H1 (cell line): ENCODE measurements at regions not wholly inside any gene's neighbourhood (a gene's known extent, or its start where the extent isn't known, plus 50 kb on each side); places are given as distances from the start of the nearest gene placed in this dataset.

Experiments
- CTCF ChIA-PET: fragments of 300-600 bp; sonication (Branson Sonifier 250); formaldehyde crosslinking; loops from one replicate; lab custom pipeline; 2021; ENCODE audit not compliant: partially characterized antibody; lab: Charles Lee
- POLR2A ChIA-PET: fragments of 300-600 bp; sonication (Branson Sonifier 250); formaldehyde crosslinking; loops from one replicate; lab custom pipeline; 2021; ENCODE audit warnings: inconsistent platforms; ENCODE audit not compliant: partially characterized antibody; lab: Charles Lee
- DNase-seq, 2 experiments: peaks; one replicate each; pipeline versions ENCODE4 v3.0.0 to v3.0.0-alpha.2; 2010 to 2022; ENCODE audit warnings: low spot score in 2 of 2, low read depth in 1 of 2, mixed read lengths in 1 of 2
- FAIRE-seq: peaks from 2 replicates; lab custom pipeline; 2011; peaks lifted over from hg19 to GRCh38; lab: Jason Lieb, UNC
- H2AFZ ChIP-seq: 2 replicates; pipeline ENCODE4 v1.8.1; 2012; ENCODE audit warnings: low read length, inconsistent platforms
- H2AK5ac ChIP-seq: 2 replicates; pipeline ENCODE4 v1.6.1; 2013; ENCODE audit warnings: low read depth, low read length
- H2BK120ac ChIP-seq: replicated peaks from 2 replicates; pipeline ENCODE3; 2013; ENCODE audit warnings: low read depth, low read length, inconsistent platforms
- H2BK12ac ChIP-seq: 2 replicates; pipeline ENCODE4 v1.6.1; 2013; ENCODE audit warnings: low read depth, low read length
- H2BK15ac ChIP-seq: 2 replicates; pipeline ENCODE4 v1.6.1; 2013; ENCODE audit warnings: low read length
- H2BK20ac ChIP-seq: 2 replicates; pipeline ENCODE4 v1.6.1; 2013; ENCODE audit warnings: low read length
- H2BK5ac ChIP-seq: 2 replicates; pipeline ENCODE4 v1.6.1; 2013; ENCODE audit warnings: low read depth, low read length
- H3K14ac ChIP-seq: 2 replicates; pipeline ENCODE4 v1.6.1; 2013; ENCODE audit warnings: inconsistent platforms; ENCODE audit not compliant: insufficient read length
- H3K18ac ChIP-seq: 2 replicates; pipeline ENCODE4 v1.6.1; 2013; ENCODE audit warnings: low read length; ENCODE audit errors: extremely low read depth
- H3K23ac ChIP-seq: 2 replicates; pipeline ENCODE4 v1.6.1; 2013; ENCODE audit warnings: inconsistent platforms; ENCODE audit not compliant: insufficient read length
- H3K23me2 ChIP-seq: 2 replicates; pipeline ENCODE4 v1.6.1; 2013; ENCODE audit warnings: low read depth, low read length
- H3K27ac ChIP-seq: 2 replicates; pipeline ENCODE4 v1.6.1; 2011; ENCODE audit warnings: low read depth, low read length, inconsistent platforms
- H3K27me3 ChIP-seq, 4 experiments: replicated peaks in 1 of 4; 1 replicate in 1 of 4; 2 replicates in 3 of 4; pipeline versions ENCODE4 v1.6.1 to v1.8.1; 2011 to 2013; ENCODE audit warnings: low read length in 3 of 4, mild to moderate bottlenecking in 3 of 4, inconsistent platforms in 2 of 4, mixed read lengths in 2 of 4, moderate library complexity in 1 of 4; ENCODE audit not compliant: control insufficient read depth in 3 of 4, insufficient read depth in 3 of 4; ENCODE audit errors: extremely low read depth in 1 of 4
- H3K36me3 ChIP-seq, 4 experiments: 2 replicates each; pipeline versions ENCODE4 v1.6.1 to v1.8.1; 2011 to 2013; ENCODE audit warnings: mild to moderate bottlenecking in 4 of 4, low read length in 3 of 4, moderate library complexity in 2 of 4, control low read depth in 1 of 4, inconsistent platforms in 1 of 4; ENCODE audit not compliant: insufficient read depth in 4 of 4, control insufficient read depth in 2 of 4
- H3K4ac ChIP-seq: replicated peaks from 2 replicates; pipeline ENCODE3; 2013; ENCODE audit warnings: low read length, low read depth, mixed read lengths, inconsistent platforms; ENCODE audit not compliant: insufficient read length
- H3K4me1 ChIP-seq, 4 experiments: replicated peaks in 1 of 4; 1 replicate in 1 of 4; 2 replicates in 3 of 4; pipeline versions ENCODE4 v1.6.1 to v1.8.1; 2011 to 2013; ENCODE audit warnings: low read length in 3 of 4, inconsistent platforms in 2 of 4, mixed read lengths in 1 of 4; ENCODE audit not compliant: insufficient read depth in 4 of 4, control insufficient read depth in 3 of 4
- H3K4me2 ChIP-seq, 2 experiments: 2 replicates each; pipeline versions ENCODE4 v1.6.1 to v1.8.1; 2011 to 2013; ENCODE audit warnings: low read depth in 2 of 2, low read length in 2 of 2, control low read depth in 1 of 2, inconsistent platforms in 1 of 2, mild to moderate bottlenecking in 1 of 2; ENCODE audit not compliant: insufficient read depth in 1 of 2
- H3K4me3 ChIP-seq, 4 experiments: fragments of 200-600, 300-600 bp in 1 of 4; sonication (generic), shearing (Covaris generic), sonication (Bioruptor Twin) in 1 of 4; 2 replicates each; pipeline versions ENCODE4 v1.5.1 to v1.8.1; 2011 to 2016; ENCODE audit warnings: low read length in 4 of 4, low read depth in 3 of 4, control low read depth in 2 of 4, inconsistent platforms in 2 of 4, mild to moderate bottlenecking in 2 of 4, mixed read lengths in 1 of 4, moderate library complexity in 1 of 4; ENCODE audit not compliant: insufficient read depth in 2 of 4; ENCODE audit errors: extremely low read depth in 1 of 4
- H3K56ac ChIP-seq: replicated peaks from 2 replicates; pipeline ENCODE3; 2013; ENCODE audit warnings: low read depth, mild to moderate bottlenecking, mixed read lengths, low read length, inconsistent platforms; ENCODE audit not compliant: insufficient read length
- H3K79me1 ChIP-seq: 2 replicates; pipeline ENCODE4 v1.6.1; 2013; ENCODE audit warnings: low read depth, low read length, control low read depth
- H3K79me2 ChIP-seq, 2 experiments: 2 replicates each; pipeline versions ENCODE4 v1.6.1 to v1.8.1; 2012 to 2013; ENCODE audit warnings: low read length in 2 of 2, mild to moderate bottlenecking in 2 of 2, inconsistent platforms in 1 of 2; ENCODE audit not compliant: insufficient read depth in 2 of 2, control insufficient read depth in 1 of 2
- H3K9ac ChIP-seq, 4 experiments: replicated peaks in 1 of 4; 1 replicate in 1 of 4; 2 replicates in 3 of 4; pipeline versions ENCODE4 v1.6.1 to v1.8.1; 2011 to 2013; ENCODE audit warnings: low read depth in 3 of 4, low read length in 3 of 4, control low read depth in 2 of 4, mild to moderate bottlenecking in 2 of 4, moderate library complexity in 2 of 4, inconsistent platforms in 1 of 4; ENCODE audit errors: extremely low read depth in 1 of 4
- H3K9me3 ChIP-seq, 2 experiments: 2 replicates each; pipeline versions ENCODE4 v1.6.1 to v1.8.1; 2012 to 2013; ENCODE audit warnings: mild to moderate bottlenecking in 2 of 2, moderate library complexity in 2 of 2, control low read depth in 1 of 2, inconsistent platforms in 1 of 2, low read depth in 1 of 2, low read length in 1 of 2, mixed read lengths in 1 of 2; ENCODE audit not compliant: insufficient read depth in 2 of 2
- H4K20me1 ChIP-seq, 2 experiments: replicated peaks in 1 of 2; 2 replicates each; pipeline versions ENCODE3 to v1.8.1; 2011 to 2013; ENCODE audit warnings: inconsistent platforms in 2 of 2, low read length in 2 of 2, mild to moderate bottlenecking in 1 of 2; ENCODE audit not compliant: insufficient read depth in 2 of 2, control insufficient read depth in 1 of 2
- H4K5ac ChIP-seq: 2 replicates; pipeline ENCODE4 v1.6.1; 2013; ENCODE audit warnings: low read length, low read depth, mixed read lengths, inconsistent platforms; ENCODE audit not compliant: insufficient read length
- H4K8ac ChIP-seq: 2 replicates; pipeline ENCODE4 v1.8.0; 2013; ENCODE audit warnings: mild to moderate bottlenecking, moderate library complexity, low read length, inconsistent platforms; ENCODE audit not compliant: insufficient read depth; ENCODE audit errors: extremely low read depth
- H4K91ac ChIP-seq: replicated peaks from 2 replicates; pipeline ENCODE3; 2013; ENCODE audit warnings: low read length, mixed read lengths, inconsistent platforms; ENCODE audit not compliant: insufficient read length
- BACH1 ChIP-seq: IDR thresholded peaks from 2 replicates; pipeline ENCODE4 v1.6.1; 2012; ENCODE audit warnings: low read length, improper control_type of control experiment
- CHD2 ChIP-seq: IDR thresholded peaks from 2 replicates; pipeline ENCODE4 v1.6.1; 2012; ENCODE audit warnings: low read length, improper control_type of control experiment
- GABPA ChIP-seq: IDR thresholded peaks from 2 replicates; pipeline ENCODE4 v1.6.1; 2011; ENCODE audit warnings: mild to moderate bottlenecking, low read length, moderate library complexity, borderline replicate concordance; ENCODE audit not compliant: insufficient read depth
- JUND ChIP-seq: IDR thresholded peaks from 2 replicates; pipeline ENCODE4 v1.6.1; 2011; ENCODE audit warnings: mild to moderate bottlenecking, improper control_type of control experiment, low read length
- MAFK ChIP-seq: IDR thresholded peaks from 2 replicates; pipeline ENCODE4 v1.6.1; 2012; ENCODE audit warnings: low read depth, mild to moderate bottlenecking, improper control_type of control experiment, low read length
- PHF8 ChIP-seq: fragments of 200-600 bp; sonication (generic); conservative IDR thresholded peaks from 2 replicates; pipeline ENCODE4 v1.7.1; 2012; ENCODE audit warnings: low read depth, mild to moderate bottlenecking, inconsistent platforms, low read length, moderate library complexity
- POLR2A ChIP-seq, 2 experiments: IDR thresholded peaks; 1 replicate in 1 of 2; 2 replicates in 1 of 2; pipeline ENCODE4 v1.6.1; 2011; ENCODE audit warnings: low read depth in 2 of 2, low read length in 2 of 2, mild to moderate bottlenecking in 2 of 2; ENCODE audit errors: control extremely low read depth in 1 of 2
- RFX5 ChIP-seq: IDR thresholded peaks from 2 replicates; pipeline ENCODE4 v1.6.1; 2011; ENCODE audit warnings: low read depth, low read length, improper control_type of control experiment, borderline replicate concordance
- SIRT6 ChIP-seq: IDR thresholded peaks from one replicate; pipeline ENCODE4 v1.7.1; 2012; ENCODE audit warnings: low read length, inconsistent platforms
- SIX5 ChIP-seq: IDR thresholded peaks from 2 replicates; pipeline ENCODE4 v1.6.1; 2011; ENCODE audit warnings: mild to moderate bottlenecking, low read depth, low read length
- SUZ12 ChIP-seq: fragments of 200-600 bp; sonication (generic); IDR thresholded peaks from 2 replicates; pipeline ENCODE4 v1.6.1; 2012; ENCODE audit warnings: mild to moderate bottlenecking, inconsistent platforms, low read length, moderate library complexity, mixed read lengths
- TBP ChIP-seq: IDR thresholded peaks from 2 replicates; pipeline ENCODE4 v1.6.1; 2011; ENCODE audit warnings: low read depth, low read length, improper control_type of control experiment
- WGBS, 2 experiments: shearing (Covaris generic) in 1 of 2; methylation state at CpG; one replicate each; pipeline versions ENCODE4 v1.1.6 to v1.1.7; 2013 to 2015; ENCODE audit warnings: low lambda C conversion rate in 2 of 2, mixed read lengths in 2 of 2, inconsistent platforms in 1 of 2, low coverage in 1 of 2, missing lambda C conversion rate in 1 of 2; ENCODE audit not compliant: insufficient replicate concordance in 2 of 2, insufficient coverage in 1 of 2, insufficient read length in 1 of 2; ENCODE audit errors: extremely low coverage in 1 of 2, missing lambda C conversion rate in 1 of 2; 5-methylcytosine and 5-hydroxymethylcytosine counted together

DNA sequence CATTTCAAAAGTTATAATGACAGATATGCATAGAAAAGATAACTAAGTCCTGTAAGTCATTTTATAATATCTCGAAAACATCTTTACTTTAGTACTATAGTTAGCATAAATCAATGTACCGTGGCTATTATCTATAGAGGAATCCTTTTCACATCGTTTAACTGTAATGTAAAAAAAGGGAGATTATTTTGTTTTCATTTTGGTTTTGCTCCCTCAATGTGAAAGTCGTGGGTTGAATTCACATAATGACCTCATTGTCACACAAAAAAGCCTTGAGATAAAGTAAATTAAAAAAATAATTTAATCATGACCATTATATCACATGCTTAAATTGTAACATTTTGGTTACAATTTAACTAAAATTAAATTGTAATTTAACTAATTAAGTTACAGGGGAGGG, 560.5 kb upstream of the POT1 start:
- Histone ChIP-seq H4K5ac (no peak overlapping the region), H3K36me3 (no peaks in the 10 kb centered on the region), H4K91ac (no peak overlapping the region), H2BK20ac (no peak overlapping the region), H3K4me3 (no peak overlapping the region), H3K4ac (no peak overlapping the region), H3K14ac (no peak overlapping the region), H2AK5ac (no peak overlapping the region), H2BK15ac (no peak overlapping the region), H3K23me2 (no peaks in the 10 kb centered on the region), H2BK5ac (no peak overlapping the region), H3K27me3 (no peaks in the 10 kb centered on the region), H4K8ac (no peak overlapping the region), H3K4me1 (no peaks in the 10 kb centered on the region), H3K9me3 (no peaks in the 10 kb centered on the region), H3K56ac (no peak overlapping the region), H3K27ac (no peak overlapping the region), H3K79me1 (no peaks in the 10 kb centered on the region), H3K79me2 (no peaks in the 10 kb centered on the region), H3K4me2 (no peak overlapping the region), H2AFZ (no peak overlapping the region), H2BK12ac (no peak overlapping the region), H3K9ac (no peak overlapping the region), H4K20me1 (no peaks in the 10 kb centered on the region), H2BK120ac (no peak overlapping the region), H3K18ac (no peak overlapping the region), H3K23ac (no peak overlapping the region)
- WGBS, 2 experiments, result 93% methylated on average over 4 of the region's 4 CpGs; no CpG with 5 or more reads in 1 of the 2 experiments
- POLR2A ChIA-PET, result no interaction called here
- CTCF ChIA-PET, result interaction anchor here (1.3 kb wide), 1 partner anchor 16 kb away, joined by 4 read pairs; no protein-coding TSS in a partner anchor
- FAIRE-seq (no peak), DNase-seq (no peak)
- TF ChIP-seq RFX5 (no peak), TBP (no peak), MAFK (no peak), JUND (no peak), GABPA (no peak), POLR2A (IDR thresholded peaks at IDR 0.05; ENCODE audit: control extremely low read depth in 1 of 2, low read depth in 2 of 2, low read length in 2 of 2) (no peak), CHD2 (no peak), BACH1 (no peak), SIRT6 (no peak), SIX5 (no peak), PHF8 (no peak), SUZ12 (no peak)
